CD4-positive, alpha-beta T cell treated with Interleukin-1 beta for 1 hour (primary cell): ENCODE measurements at regions not wholly inside any gene's neighbourhood (a gene's known extent, or its start where the extent isn't known, plus 50 kb on each side); places are given as distances from the start of the nearest gene placed in this dataset.

ENCODE experiments used
- DNase-seq, 2 donors: peaks; one replicate each; pipeline ENCODE4 v3.0.0-alpha.2; 2020 to 2022

DNA sequence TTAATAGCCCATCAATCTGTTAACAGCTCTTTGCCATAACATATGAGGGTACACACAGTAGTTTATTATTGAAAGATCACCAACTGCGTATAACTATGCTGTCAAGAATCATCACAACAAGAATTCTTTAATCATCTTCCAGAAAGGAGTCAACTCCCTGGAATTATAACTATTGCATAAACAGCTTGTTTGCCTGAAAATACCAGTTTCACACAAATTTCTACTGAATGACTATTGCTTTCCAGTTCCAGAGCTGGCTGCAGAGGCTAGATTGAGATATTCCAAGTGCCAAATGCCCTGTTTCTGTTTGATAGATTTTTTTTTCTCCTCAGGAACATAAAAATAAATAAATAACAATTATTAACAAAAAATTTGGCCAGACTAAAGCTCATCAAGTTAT is 444.7 kb downstream of the TLE1 start:
- no peak for DNase-seq

DNA sequence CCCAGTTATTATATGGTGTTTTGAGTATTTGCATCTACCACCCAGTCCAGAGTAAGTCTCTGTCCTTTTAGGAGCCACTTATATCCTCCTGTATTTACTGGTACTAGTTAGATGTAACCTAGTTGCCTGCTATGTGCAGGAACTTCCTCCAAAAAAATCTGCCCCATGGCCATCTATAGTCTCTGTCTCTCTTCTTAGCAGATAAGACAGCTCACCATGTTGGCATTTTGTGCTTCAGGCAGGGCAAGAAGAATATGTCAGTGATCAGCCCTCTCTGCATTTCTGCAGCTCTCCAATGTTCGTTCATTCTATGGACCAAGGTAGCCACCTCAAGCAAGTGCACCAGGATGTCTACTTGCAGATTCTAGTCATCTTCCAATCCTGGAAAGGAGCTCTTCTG is 446.5 kb downstream of the TLE1 start:
- no peak for DNase-seq

- no peak for DNase-seq
Observed at GRCh38 chr9:81239388-81239787, 450.0 kb downstream of the TLE1 start.

GRCh38 chr9:81237565-81238231 is 451.6 kb downstream of the TLE1 start:
- DNase-seq = no peak

DNA sequence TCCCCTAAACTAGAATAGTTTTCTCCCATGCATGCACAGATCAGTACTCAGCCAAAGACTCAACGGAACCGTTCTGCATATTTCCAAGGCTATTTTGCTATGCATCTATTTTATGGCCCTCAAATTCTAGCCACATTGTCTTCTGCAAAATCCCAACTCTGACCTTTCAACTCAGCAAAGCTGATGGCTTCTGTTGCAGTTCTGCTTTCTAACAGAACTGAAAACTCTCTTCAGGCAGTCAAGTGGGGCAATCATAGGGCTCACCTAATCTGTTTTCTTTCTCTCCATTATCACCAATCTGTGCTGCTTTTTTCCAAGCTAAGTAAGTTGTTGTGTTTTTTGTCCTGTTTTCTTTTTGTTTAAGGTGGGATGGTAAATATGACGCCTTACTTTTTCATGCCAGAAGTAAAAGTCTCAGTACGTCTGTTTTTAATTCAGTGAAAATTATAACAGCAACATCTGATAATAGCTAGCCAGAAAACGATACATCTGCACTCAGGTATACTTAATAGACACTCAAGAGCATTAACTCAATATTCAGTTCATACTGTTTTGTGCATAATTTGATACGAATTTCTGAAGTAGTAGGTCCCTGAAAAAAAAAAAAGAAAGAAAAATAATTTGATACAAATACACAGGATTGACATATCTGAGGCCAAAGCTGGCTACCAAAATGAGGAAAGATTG is 454.3 kb downstream of the TLE1 start:
- no peak for DNase-seq

GRCh38 chr9:81231011-81231410 is 458.3 kb downstream of the TLE1 start:
- DNase-seq = no peak

DNA sequence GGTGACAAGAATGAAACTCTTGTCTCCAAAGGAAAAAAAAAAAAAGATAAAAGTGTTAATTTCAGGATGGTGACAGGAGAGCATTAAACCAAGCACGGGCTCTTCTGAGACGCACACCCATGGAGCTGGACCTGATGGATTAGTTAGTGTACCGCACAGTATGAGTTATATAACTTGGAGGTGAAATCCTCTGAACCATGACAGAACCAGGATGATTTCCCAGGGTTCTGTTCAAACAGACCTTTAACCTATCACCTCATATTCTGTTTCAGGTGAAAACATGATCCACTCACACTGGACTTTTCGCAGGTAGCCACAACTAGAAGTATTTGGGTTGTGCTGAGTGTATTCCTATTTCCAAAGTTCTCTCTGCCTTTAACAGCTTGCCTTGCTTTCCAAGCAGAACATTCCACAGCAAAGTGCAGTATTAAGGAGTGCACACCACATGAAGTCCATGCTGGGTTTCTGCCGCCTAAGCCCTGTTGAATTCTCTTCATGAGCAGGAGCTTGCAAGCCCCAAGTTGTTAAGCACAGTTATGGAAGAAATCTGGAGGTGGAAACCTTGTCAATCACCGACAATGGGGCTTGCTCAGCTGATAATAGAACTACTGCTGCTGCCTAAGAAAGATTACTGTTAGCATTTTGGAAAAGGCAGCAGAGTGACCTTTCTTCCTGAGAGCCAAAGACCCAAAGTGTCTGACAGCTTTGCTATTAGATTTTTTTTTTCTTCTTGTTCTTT is 461.7 kb downstream of the TLE1 start:
- DNase-seq = no peak

- DNase-seq = no peak
Observed at GRCh38 chr9:81225596-81225995, 463.8 kb downstream of the TLE1 start.

GRCh38 chr9:81224166-81225081 is 464.9 kb downstream of the TLE1 start:
- no peak for DNase-seq

- no peak for DNase-seq
Observed at GRCh38 chr9:81214975-81215374, 474.4 kb downstream of the TLE1 start.

DNA sequence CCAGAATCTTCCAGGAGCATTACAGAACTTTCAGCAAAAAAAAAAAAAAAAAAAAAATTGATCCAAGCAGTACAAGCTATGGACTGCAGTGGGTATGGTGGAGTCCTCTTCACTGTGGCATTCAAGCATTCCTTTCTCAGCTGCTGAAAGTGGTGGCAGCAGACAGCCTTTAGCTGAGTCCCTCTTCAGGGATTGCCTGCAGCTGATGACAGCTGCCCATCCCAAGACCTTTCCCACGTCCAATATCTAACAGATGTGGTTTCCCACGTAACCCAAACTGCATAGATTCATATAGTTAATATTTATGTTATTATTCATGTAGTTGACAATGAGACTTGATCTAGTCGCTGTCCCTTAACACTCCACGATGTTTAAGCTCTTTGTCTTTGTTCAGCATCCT is 475.9 kb downstream of the TLE1 start:
- DNase-seq = no peak

GRCh38 chr9:81211741-81212140 is 477.6 kb downstream of the TLE1 start:
- no peak for DNase-seq

- DNase-seq = no peak
Observed at GRCh38 chr9:81207651-81208050, 481.7 kb downstream of the TLE1 start.

DNA sequence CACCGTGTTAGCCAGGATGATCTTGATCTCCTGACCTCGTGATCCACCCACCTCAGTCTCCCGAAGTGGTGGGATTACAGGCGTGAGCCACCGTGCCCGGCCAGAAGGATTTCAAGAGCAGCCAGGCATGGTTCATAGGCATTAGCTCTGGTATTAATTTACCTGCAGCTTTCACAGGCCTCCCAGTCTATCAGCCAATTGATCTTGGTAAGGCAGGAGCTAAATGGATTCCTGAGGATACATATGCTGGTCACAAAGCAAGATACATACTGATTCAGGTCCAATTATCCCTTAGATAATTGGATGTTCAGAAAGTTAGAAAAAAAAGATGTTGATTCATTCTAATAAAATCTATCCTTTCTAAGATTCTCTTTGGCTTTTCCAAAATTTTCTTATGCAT is 487.1 kb downstream of the TLE1 start:
- DNase-seq = no peak

GRCh38 chr9:81195206-81195605 is 494.1 kb downstream of the TLE1 start:
- DNase-seq = no peak

- DNase-seq = no peak
Observed at GRCh38 chr9:81193362-81194339, 495.7 kb downstream of the TLE1 start.

DNA sequence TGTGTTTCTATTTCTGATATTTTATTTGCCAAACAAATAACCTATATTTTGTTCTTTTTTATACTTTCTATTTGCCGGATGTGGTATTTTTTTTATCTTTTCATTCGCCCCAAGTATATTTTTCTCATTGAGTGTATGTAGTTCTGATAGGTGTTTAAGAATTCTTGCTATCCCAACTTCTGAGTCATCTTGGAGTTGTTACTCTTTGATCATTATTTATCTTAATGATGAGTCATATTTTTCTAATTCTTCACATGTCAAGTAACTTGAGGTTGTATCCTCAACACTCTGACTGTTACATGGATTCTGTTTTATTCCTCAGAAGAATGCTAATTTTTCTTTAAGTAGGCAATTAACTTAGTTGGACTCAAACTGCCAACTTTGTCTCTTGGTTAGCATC is 498.1 kb downstream of the TLE1 start:
- no peak for DNase-seq

DNA sequence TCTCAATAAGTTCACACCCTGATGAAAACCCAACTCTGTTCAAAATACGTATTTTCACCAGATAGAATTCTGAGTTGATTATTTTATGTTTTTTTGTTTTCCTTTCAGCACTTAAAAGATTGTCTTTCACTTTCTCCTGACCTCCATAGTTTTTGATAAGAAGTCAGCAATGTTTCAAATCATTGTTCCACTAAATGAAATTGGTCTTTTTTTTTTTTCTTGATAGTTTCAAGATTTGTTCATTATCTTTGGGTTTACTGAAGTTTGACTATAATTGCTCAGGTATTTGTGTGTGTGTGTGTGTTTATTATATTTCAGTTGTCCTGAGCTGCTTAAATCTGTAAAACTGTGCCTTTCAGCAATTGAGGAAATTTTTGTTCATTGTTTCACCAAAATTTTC is 498.7 kb downstream of the TLE1 start:
- DNase-seq = no peak

GRCh38 chr9:81183761-81184160 is 505.6 kb downstream of the TLE1 start:
- DNase-seq = no peak

DNA sequence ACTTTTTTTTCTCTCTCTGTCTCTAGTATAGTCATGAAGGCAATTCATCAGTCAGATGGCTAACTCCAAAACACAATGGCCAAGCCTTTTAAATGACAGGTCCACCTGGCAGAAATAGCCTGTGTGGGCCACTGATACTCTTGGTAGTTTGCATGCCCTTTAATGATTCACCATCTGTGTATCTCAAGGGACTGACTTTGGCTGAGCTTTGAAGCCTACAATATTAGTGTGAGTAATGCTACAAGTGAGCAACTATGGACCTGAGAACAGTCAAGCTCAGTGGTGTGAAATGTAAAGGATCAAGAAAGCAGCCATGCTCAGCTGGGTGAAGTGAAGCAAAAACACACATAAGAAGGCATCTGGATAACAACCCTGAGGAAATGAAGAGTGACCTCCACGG is 506.9 kb downstream of the TLE1 start:
- DNase-seq = no peak

- no peak for DNase-seq
Observed at GRCh38 chr9:81174023-81174422, 515.3 kb downstream of the TLE1 start.

- DNase-seq = no peak
Observed at GRCh38 chr9:81171689-81172088, 517.7 kb downstream of the TLE1 start.
